SU-DHL-6 (cell line): ENCODE measurements at regions not wholly inside any gene's neighbourhood (a gene's known extent, or its start where the extent isn't known, plus 50 kb on each side); places are given as distances from the start of the nearest gene placed in this dataset.
"Not testable (repeated sequence)": the region's sequence is repeated elsewhere in the genome, so short reads cannot be mapped to it uniquely, and the experiment has no call there.

Experiments
- H2AFZ ChIP-seq: fragments of 200-600 bp; sonication (generic); 2 replicates; pipeline ENCODE4 v1.6.1; 2014; ENCODE audit warnings: low read depth, mild to moderate bottlenecking, moderate library complexity, mixed read lengths, antibody characterized with exemption, low read length; ENCODE audit not compliant: severe bottlenecking
- H3F3A ChIP-seq: fragments of 200-600 bp; shearing (Covaris generic); 2 replicates; pipeline ENCODE4 v1.6.0; 2016; ENCODE audit warnings: antibody characterized with exemption, mild to moderate bottlenecking; ENCODE audit not compliant: insufficient read depth
- H3K27ac ChIP-seq: fragments of 200-600 bp; sonication (generic); 2 replicates; pipeline ENCODE4 v1.5.1; 2016; ENCODE audit warnings: low read depth, mild to moderate bottlenecking, low read length, moderate library complexity, mixed read lengths
- H3K27me3 ChIP-seq: fragments of 200-600 bp; sonication (generic), shearing (Covaris generic); 2 replicates; pipeline ENCODE4 v1.6.0; 2014; ENCODE audit warnings: mild to moderate bottlenecking, low read length
- H3K36me3 ChIP-seq: fragments of 200-600 bp; sonication (generic); 2 replicates; pipeline ENCODE4 v1.6.1; 2014; ENCODE audit warnings: mild to moderate bottlenecking, low read length, mixed read lengths
- H3K4me2 ChIP-seq: fragments of 300-600, 200-600 bp; shearing (Covaris generic), sonication (generic); 2 replicates; pipeline ENCODE4 v1.6.0; 2014; ENCODE audit warnings: low read length, low read depth, mild to moderate bottlenecking; ENCODE audit not compliant: poor library complexity, severe bottlenecking
- H3K4me3 ChIP-seq: fragments of 200-600 bp; sonication (generic); 2 replicates; pipeline ENCODE4 v1.5.1; 2014; ENCODE audit warnings: antibody characterized with exemption, low read length, mild to moderate bottlenecking, mixed read lengths; ENCODE audit not compliant: insufficient read depth, poor library complexity, severe bottlenecking
- H3K79me2 ChIP-seq: fragments of 200-600 bp; sonication (generic); 2 replicates; pipeline ENCODE4 v1.6.1; 2014; ENCODE audit warnings: mild to moderate bottlenecking, low read length, moderate library complexity; ENCODE audit not compliant: insufficient read depth
- H3K9ac ChIP-seq: fragments of 200-600 bp; sonication (generic); 2 replicates; pipeline ENCODE4 v1.7.0; 2014; ENCODE audit warnings: mild to moderate bottlenecking, low read length
- H3K9me2 ChIP-seq: fragments of 200-600 bp; sonication (generic); replicated peaks from 2 replicates; pipeline ENCODE4 v1.6.1; 2014; ENCODE audit warnings: low read length; ENCODE audit not compliant: insufficient read depth
- H3K9me3 ChIP-seq: fragments of 200-600 bp; sonication (generic); 2 replicates; pipeline ENCODE4 v1.6.1; 2014; ENCODE audit warnings: low read length, mixed read lengths; ENCODE audit not compliant: insufficient read depth
- H4K20me1 ChIP-seq: fragments of 200-600 bp; sonication (generic); 2 replicates; pipeline ENCODE4 v1.6.1; 2014; ENCODE audit warnings: low read depth, mild to moderate bottlenecking, antibody characterized with exemption, low read length, moderate library complexity, mixed read lengths

DNA sequence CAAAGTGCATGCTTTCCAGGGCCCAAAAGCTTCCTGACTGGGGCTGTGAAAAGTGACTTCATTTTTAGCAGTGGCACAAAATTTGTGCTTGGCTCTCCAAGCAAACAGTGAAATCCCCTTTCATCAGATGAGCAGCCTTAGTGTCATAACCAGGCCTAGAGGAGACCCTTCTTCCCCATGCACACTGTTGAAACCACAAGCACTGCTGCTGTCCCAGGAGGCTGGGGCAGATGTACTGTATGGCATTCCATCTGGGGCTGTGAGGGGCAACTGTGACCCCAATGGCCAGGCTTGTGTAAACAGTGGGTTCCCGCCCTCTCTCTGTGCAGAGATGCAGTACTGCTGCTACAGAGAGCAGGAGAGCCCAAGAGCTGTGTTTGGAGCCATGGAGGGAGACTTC lies 184.1 kb downstream of the SPIN4 start:
- not testable (repeated sequence) for H3K4me3 ChIP-seq, H3K9me3 ChIP-seq, H3K27ac ChIP-seq, H3K36me3 ChIP-seq, H4K20me1 ChIP-seq, H3K79me2 ChIP-seq, H3K9ac ChIP-seq, H3F3A ChIP-seq, H3K27me3 ChIP-seq, H3K9me2 ChIP-seq, H2AFZ ChIP-seq, H3K4me2 ChIP-seq

DNA sequence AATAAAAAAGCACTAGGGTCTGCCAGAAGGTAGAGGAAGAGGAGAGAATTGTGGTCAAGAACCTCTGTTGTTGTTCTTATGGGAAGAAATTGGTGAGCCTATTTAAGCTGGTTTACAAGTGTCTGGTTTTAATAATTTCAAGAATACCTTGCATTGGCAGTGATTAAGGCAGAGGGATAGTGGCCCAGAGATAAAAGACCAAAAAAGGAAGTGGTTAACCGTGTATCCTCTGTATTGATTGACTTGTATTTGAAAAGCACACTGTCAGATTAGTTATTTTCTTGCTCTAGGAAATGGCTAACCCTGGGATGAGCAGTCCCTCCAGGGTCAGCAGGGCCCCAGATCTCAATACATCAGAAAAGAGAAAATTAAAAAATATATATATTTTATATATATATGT lies 190.1 kb downstream of the SPIN4 start:
- not testable (repeated sequence) for H2AFZ ChIP-seq, H3K4me2 ChIP-seq, H3K27me3 ChIP-seq, H3K27ac ChIP-seq, H3K9me3 ChIP-seq, H3K36me3 ChIP-seq, H4K20me1 ChIP-seq, H3F3A ChIP-seq, H3K79me2 ChIP-seq, H3K4me3 ChIP-seq, H3K9ac ChIP-seq, H3K9me2 ChIP-seq

DNA sequence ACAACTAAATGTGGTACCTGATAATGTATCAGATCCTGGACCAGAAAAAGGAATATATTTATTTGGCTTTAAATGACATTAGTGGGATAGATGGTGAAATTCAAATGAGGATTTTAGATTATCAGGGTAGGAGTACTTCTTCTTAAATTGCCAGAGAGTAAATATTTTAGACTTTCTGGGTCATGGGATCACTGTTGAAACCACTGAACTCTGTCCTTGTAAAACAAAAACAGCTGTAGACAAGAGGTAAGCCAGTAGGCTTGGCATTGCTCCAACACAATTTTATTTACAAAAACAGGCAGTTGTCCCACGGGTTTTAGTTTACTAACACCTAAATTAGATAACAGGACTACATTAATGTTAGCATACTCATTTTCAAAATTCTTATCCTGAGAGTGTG lies 190.8 kb downstream of the SPIN4 start:
- not testable (repeated sequence) for H3K9me2 ChIP-seq, H3K9me3 ChIP-seq, H3K79me2 ChIP-seq, H3K27ac ChIP-seq, H4K20me1 ChIP-seq, H3K27me3 ChIP-seq, H3K4me3 ChIP-seq, H3K36me3 ChIP-seq, H3F3A ChIP-seq, H3K9ac ChIP-seq, H2AFZ ChIP-seq, H3K4me2 ChIP-seq

DNA sequence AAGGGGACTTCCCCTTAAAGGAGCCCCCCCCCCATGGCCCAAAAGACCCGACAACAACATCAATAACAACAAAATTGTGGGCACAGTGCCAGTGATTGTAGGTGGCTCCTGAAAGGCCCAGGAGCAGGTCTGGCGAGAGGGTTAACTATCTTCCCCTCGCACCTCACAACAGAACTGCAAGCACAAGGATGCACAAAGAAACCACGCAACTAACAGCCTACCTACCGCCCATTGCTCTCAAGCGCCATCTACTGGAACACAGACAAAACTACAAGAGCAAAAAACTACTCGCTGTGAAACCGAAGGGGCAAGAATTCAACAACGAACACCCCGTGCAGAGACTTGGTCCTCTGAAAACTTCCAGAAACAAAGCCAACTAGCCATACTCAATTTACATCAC lies 205.6 kb downstream of the SPIN4 start:
- not testable (repeated sequence) for H3K27ac ChIP-seq, H4K20me1 ChIP-seq, H2AFZ ChIP-seq, H3F3A ChIP-seq, H3K9ac ChIP-seq, H3K9me3 ChIP-seq, H3K4me2 ChIP-seq, H3K36me3 ChIP-seq, H3K27me3 ChIP-seq, H3K4me3 ChIP-seq, H3K79me2 ChIP-seq, H3K9me2 ChIP-seq

DNA sequence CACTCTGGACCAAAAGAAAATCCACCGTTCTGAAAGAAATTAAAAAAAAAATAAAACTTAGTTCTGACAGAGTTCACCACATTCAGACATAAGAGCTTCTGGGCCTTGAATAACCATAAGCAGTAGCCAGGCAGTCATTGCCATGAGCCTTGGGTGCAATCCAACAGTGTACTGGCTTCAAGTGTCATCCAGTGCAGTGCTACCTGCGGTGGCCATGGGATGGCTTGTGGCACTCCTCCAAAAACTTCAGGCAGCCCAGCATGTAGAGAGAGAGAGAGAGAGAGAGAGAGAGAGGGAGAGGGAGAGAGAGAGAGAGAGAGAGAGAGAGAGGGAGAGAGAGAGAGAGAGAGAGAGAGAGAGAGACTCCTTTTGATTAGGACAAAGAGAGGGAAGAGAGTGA lies 208.5 kb downstream of the SPIN4 start:
- H3K9me3 ChIP-seq, H3K27ac ChIP-seq, H3K4me3 ChIP-seq, H3K9me2 ChIP-seq, H3F3A ChIP-seq, H2AFZ ChIP-seq, H3K27me3 ChIP-seq, H3K4me2 ChIP-seq, H4K20me1 ChIP-seq, H3K79me2 ChIP-seq, H3K9ac ChIP-seq, H3K36me3 ChIP-seq: not testable (repeated sequence)

DNA sequence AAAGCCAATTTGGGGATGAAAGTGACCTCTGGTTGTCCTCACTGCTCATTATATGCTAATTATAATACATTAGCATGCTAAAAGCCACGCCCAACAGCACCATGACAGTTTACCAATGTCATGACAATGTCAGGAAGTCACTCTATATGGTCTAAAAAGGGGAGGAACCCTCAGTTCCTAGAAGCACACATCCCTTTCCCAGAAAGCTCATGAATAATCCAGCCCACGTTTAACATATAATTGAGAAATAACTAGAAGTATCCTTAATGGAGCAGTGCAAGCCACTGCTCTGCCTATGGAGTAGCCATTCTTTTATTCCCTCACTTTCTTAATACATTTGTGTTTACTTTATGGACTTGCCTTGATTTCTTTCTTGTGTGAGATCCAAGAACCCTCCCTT lies 215.3 kb downstream of the SPIN4 start:
- not testable (repeated sequence) for H3K4me2 ChIP-seq, H3K9me3 ChIP-seq, H3K36me3 ChIP-seq, H3F3A ChIP-seq, H3K9me2 ChIP-seq, H3K9ac ChIP-seq, H2AFZ ChIP-seq, H3K79me2 ChIP-seq, H3K4me3 ChIP-seq, H3K27me3 ChIP-seq, H3K27ac ChIP-seq, H4K20me1 ChIP-seq
